Endothelial cell of umbilical vein (primary cell): ENCODE measurements at regions not wholly inside any gene's neighbourhood (a gene's known extent, or its start where the extent isn't known, plus 50 kb on each side); places are given as distances from the start of the nearest gene placed in this dataset.

Experiments used
- BruUV-seq: library from RNA; stranded (reverse); fragments of 400-500 nt; replicated peaks from 2 replicates; lab custom pipeline; 2021; lab: Mats Ljungman, UMichigan
- CTCF ChIA-PET: fragments of 300-600, 350-600 bp; sonication (Branson Sonifier 250); formaldehyde crosslinking; loops from one replicate; lab custom pipeline; 2021; ENCODE audit warnings: antibody characterized with exemption, inconsistent platforms; lab: Charles Lee
- POLR2A ChIA-PET: fragments of 300-600, 350-600 bp; sonication (Branson Sonifier 250); formaldehyde crosslinking; loops from one replicate; lab custom pipeline; 2021; ENCODE audit warnings: antibody characterized with exemption, inconsistent platforms; lab: Charles Lee
- DNase-seq: peaks from one replicate; pipeline ENCODE4 v3.0.0-alpha.2; 2011; ENCODE audit warnings: low read depth, low spot score
- FAIRE-seq: peaks from 2 replicates; lab custom pipeline; 2011; peaks lifted over from hg19 to GRCh38; lab: Jason Lieb, UNC
- H2AFZ ChIP-seq: 2 replicates; pipeline ENCODE4 v1.6.0; 2012; ENCODE audit warnings: low read depth, low read length, control low read depth, inconsistent platforms
- H3K27ac ChIP-seq: 2 replicates; pipeline ENCODE4 v1.5.1; 2011; ENCODE audit warnings: low read depth, mild to moderate bottlenecking, control low read depth, low read length, moderate library complexity; ENCODE audit not compliant: insufficient read depth
- H3K27me3 ChIP-seq, 2 experiments: 2 replicates each; pipeline versions ENCODE4 v1.6.0 to v1.6.1; 2011; ENCODE audit warnings: low read length in 2 of 2, mixed read lengths in 1 of 2; ENCODE audit not compliant: control insufficient read depth in 2 of 2, insufficient read depth in 2 of 2
- H3K36me3 ChIP-seq, 2 experiments: 2 replicates in 1 of 2; 3 replicates in 1 of 2; pipeline ENCODE4 v1.5.1; 2011; ENCODE audit warnings: low read length in 2 of 2, mild to moderate bottlenecking in 1 of 2, moderate library complexity in 1 of 2; ENCODE audit not compliant: control insufficient read depth in 2 of 2, insufficient read depth in 2 of 2; ENCODE audit errors: extremely low read depth in 1 of 2
- H3K4me1 ChIP-seq: 3 replicates; pipeline ENCODE4 v1.5.1; 2011; ENCODE audit warnings: mild to moderate bottlenecking, low read length; ENCODE audit not compliant: control insufficient read depth, insufficient read depth; ENCODE audit errors: extremely low read depth
- H3K4me2 ChIP-seq: 2 replicates; pipeline ENCODE4 v1.6.1; 2011; ENCODE audit warnings: low read length, control low read depth, mixed read lengths; ENCODE audit not compliant: insufficient read depth
- H3K4me3 ChIP-seq, 3 experiments: fragments of 200-600 bp in 1 of 3; sonication (generic), shearing (Covaris generic) in 1 of 3; replicated peaks in 1 of 3; 2 replicates each; pipeline ENCODE4 v1.5.1; 2011 to 2016; ENCODE audit warnings: control low read depth in 3 of 3, low read length in 3 of 3, mild to moderate bottlenecking in 2 of 3, inconsistent platforms in 1 of 3, low read depth in 1 of 3, moderate library complexity in 1 of 3; ENCODE audit not compliant: insufficient read depth in 1 of 3
- H3K79me2 ChIP-seq: 2 replicates; pipeline ENCODE4 v1.6.0; 2012; ENCODE audit warnings: low read length, inconsistent platforms; ENCODE audit not compliant: control insufficient read depth, insufficient read depth
- H3K9ac ChIP-seq: replicated peaks from 2 replicates; pipeline ENCODE3; 2011; ENCODE audit warnings: low read length, control low read depth; ENCODE audit not compliant: insufficient read depth; ENCODE audit errors: extremely low read depth
- H3K9me1 ChIP-seq: replicated peaks from 3 replicates; pipeline ENCODE4 v1.6.0; 2011; ENCODE audit warnings: mild to moderate bottlenecking, low read length; ENCODE audit not compliant: control insufficient read depth, insufficient read depth; ENCODE audit errors: extremely low read depth
- H3K9me3 ChIP-seq: replicated peaks from 2 replicates; pipeline ENCODE4 v1.5.1; 2012; ENCODE audit warnings: low read length, inconsistent platforms; ENCODE audit not compliant: control insufficient read depth, insufficient read depth
- H4K20me1 ChIP-seq: replicated peaks from 2 replicates; pipeline ENCODE3; 2011; ENCODE audit warnings: mild to moderate bottlenecking, low read length; ENCODE audit not compliant: control insufficient read depth, insufficient read depth; ENCODE audit errors: extremely low read depth
- CTCF ChIP-seq, 2 donors: IDR thresholded peaks; 1 replicate in 1 of 2; 2 replicates in 1 of 2; pipeline ENCODE4 v1.5.1; 2011; ENCODE audit warnings: low read length in 2 of 2, mild to moderate bottlenecking in 2 of 2, moderate library complexity in 2 of 2, control low read depth in 1 of 2, inconsistent platforms in 1 of 2, low read depth in 1 of 2; ENCODE audit not compliant: insufficient read depth in 1 of 2; ENCODE audit errors: extremely low read depth in 1 of 2
- EZH2 ChIP-seq: IDR thresholded peaks from 2 replicates; pipeline ENCODE4 v1.6.1; 2012; ENCODE audit warnings: borderline replicate concordance, low read depth, mild to moderate bottlenecking, moderate library complexity, low read length, inconsistent platforms; ENCODE audit not compliant: severe bottlenecking
- FOS ChIP-seq: IDR thresholded peaks from 2 replicates; pipeline ENCODE4 v1.6.1; 2011; ENCODE audit warnings: mild to moderate bottlenecking, low read length, moderate library complexity, borderline replicate concordance; ENCODE audit not compliant: insufficient read depth
- GATA2 ChIP-seq: IDR thresholded peaks from 2 replicates; pipeline ENCODE4 v1.7.0; 2011; ENCODE audit warnings: low read depth, mild to moderate bottlenecking, moderate library complexity, mixed read lengths, low read length; ENCODE audit not compliant: insufficient read length, insufficient read depth
- JUN ChIP-seq: IDR thresholded peaks from 2 replicates; pipeline ENCODE4 v1.6.1; 2011; ENCODE audit warnings: borderline replicate concordance, low read depth; ENCODE audit not compliant: insufficient read length, insufficient read depth
- MAX ChIP-seq: IDR thresholded peaks from 2 replicates; pipeline ENCODE4 v1.6.1; 2011; ENCODE audit not compliant: insufficient read depth, insufficient read length
- MYC ChIP-seq: IDR thresholded peaks from one replicate; pipeline ENCODE4 v1.6.1; 2011; ENCODE audit warnings: mild to moderate bottlenecking, low read depth, low read length
- POLR2A ChIP-seq: IDR thresholded peaks from 2 replicates; pipeline ENCODE4 v1.6.1; 2012; ENCODE audit warnings: low read depth, mild to moderate bottlenecking, control low read depth, low read length
- POLR2AphosphoS5 ChIP-seq: IDR thresholded peaks from 2 replicates; pipeline ENCODE4 v1.6.1; 2012; ENCODE audit warnings: low read depth, mild to moderate bottlenecking, control low read depth, low read length, moderate library complexity; ENCODE audit not compliant: insufficient read depth
- dilution Hi-C: fragments of 300-500 bp; cut with MboI; formaldehyde crosslinking; loops from one replicate; pipeline ENCODE4 v1.15.0; 2019; ENCODE audit warnings: low sequenced_read_pairs; ENCODE audit not compliant: extremely low pct_ligation_motif_present
- intact Hi-C: fragments of 100-400 bp; cut with micrococcal nuclease; formaldehyde crosslinking; loops from one replicate; pipeline ENCODE4 v1.10.0; 2022

- no peaks in the 10 kb centered on the region for H3K79me2 ChIP-seq
- no peaks in the 10 kb centered on the region for H3K9me3 ChIP-seq
- dilution Hi-C loops (no loop called here), intact Hi-C loops (no loop called here)
- H3K9ac ChIP-seq: no peak overlapping the region
- no peak overlapping the region for H3K27ac ChIP-seq
- BruUV-seq: no TSS peak
- H3K27me3 ChIP-seq: peaks cover 6 to 12% of the 10 kb centered on the region in 2 experiments
- no peak for TF ChIP-seq EZH2
- no peak overlapping the region for H2AFZ ChIP-seq
- no peaks in the 10 kb centered on the region for H3K36me3 ChIP-seq
- DNase-seq (no peak), FAIRE-seq (no peak)
- H4K20me1 ChIP-seq: no peaks in the 10 kb centered on the region
- no peaks in the 10 kb centered on the region for H3K9me1 ChIP-seq
- no peak overlapping the region for H3K4me3 ChIP-seq
- ChIA-PET POLR2A (no interaction called here), CTCF (no interaction called here)
- no peak overlapping the region for H3K4me2 ChIP-seq
- H3K4me1 ChIP-seq: peaks cover 3% of the 10 kb centered on the region
Observed at GRCh38 chr4:152159773-152160172, 376.1 kb downstream of the FBXW7 start.

GRCh38 chr4:152158225-152158624, 377.7 kb downstream of the FBXW7 start:
- no peaks in the 10 kb centered on the region for H3K79me2 ChIP-seq
- intact Hi-C loops (no loop called here), dilution Hi-C loops (no loop called here)
- H3K4me3 ChIP-seq: no peak overlapping the region
- no peak overlapping the region for H3K4me2 ChIP-seq
- no peak overlapping the region for H2AFZ ChIP-seq
- TF ChIP-seq JUN: no peak
- no peak for TF ChIP-seq POLR2AphosphoS5
- TF ChIP-seq POLR2A: no peak
- no peak for TF ChIP-seq MAX
- TF ChIP-seq EZH2: no peak
- TF ChIP-seq FOS: no peak
- no peak for TF ChIP-seq GATA2
- TF ChIP-seq CTCF (IDR thresholded peaks at IDR 0.05; ENCODE audit: extremely low read depth in 1 of 2, insufficient read depth in 1 of 2, low read depth in 1 of 2, low read length in 2 of 2): no peak
- no peak for TF ChIP-seq MYC
- no peak overlapping the region for H3K27ac ChIP-seq
- H3K9ac ChIP-seq: no peak overlapping the region
- H3K36me3 ChIP-seq: no peaks in the 10 kb centered on the region
- ChIA-PET POLR2A (no interaction called here), CTCF (interaction anchor here (1.4 kb wide), 1 partner anchor 8 kb away, joined by 3 read pairs; no protein-coding TSS in a partner anchor)
- FAIRE-seq (no peak), DNase-seq (no peak)
- no TSS peak for BruUV-seq
- no peaks in the 10 kb centered on the region for H3K9me3 ChIP-seq
- peaks cover 3% of the 10 kb centered on the region for H3K4me1 ChIP-seq
- no peaks in the 10 kb centered on the region for H3K9me1 ChIP-seq
- H4K20me1 ChIP-seq: no peaks in the 10 kb centered on the region
- H3K27me3 ChIP-seq: peaks cover 2% of the 10 kb centered on the region in 2 experiments
